ENCODE measurements at regions not wholly inside any gene's neighbourhood (a gene's known extent, or its start where the extent isn't known, plus 50 kb on each side); places are given as distances from the start of the nearest gene placed in this dataset.

DNA sequence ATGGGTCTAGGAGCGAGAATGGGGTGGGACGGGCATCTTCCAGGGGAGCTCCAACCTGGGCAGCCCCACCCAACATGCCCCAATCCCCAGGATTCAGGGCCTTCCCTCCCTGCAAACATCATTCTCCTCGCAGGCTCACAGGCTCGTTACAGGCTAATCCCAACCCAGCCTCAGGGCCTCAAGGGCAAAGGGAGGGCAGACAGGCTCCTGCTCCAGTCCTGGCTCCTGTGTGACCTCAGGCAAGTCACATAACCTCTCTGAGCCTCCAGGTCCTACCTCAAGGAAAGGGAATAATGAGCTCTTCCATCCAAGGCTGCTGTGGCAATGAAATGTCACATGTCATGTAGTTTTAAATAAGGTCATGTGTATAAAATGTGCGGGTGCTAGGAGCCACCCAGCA lies 186.5 kb upstream of the TNRC6C start:
- TF ChIP-seq, protein P1, sequence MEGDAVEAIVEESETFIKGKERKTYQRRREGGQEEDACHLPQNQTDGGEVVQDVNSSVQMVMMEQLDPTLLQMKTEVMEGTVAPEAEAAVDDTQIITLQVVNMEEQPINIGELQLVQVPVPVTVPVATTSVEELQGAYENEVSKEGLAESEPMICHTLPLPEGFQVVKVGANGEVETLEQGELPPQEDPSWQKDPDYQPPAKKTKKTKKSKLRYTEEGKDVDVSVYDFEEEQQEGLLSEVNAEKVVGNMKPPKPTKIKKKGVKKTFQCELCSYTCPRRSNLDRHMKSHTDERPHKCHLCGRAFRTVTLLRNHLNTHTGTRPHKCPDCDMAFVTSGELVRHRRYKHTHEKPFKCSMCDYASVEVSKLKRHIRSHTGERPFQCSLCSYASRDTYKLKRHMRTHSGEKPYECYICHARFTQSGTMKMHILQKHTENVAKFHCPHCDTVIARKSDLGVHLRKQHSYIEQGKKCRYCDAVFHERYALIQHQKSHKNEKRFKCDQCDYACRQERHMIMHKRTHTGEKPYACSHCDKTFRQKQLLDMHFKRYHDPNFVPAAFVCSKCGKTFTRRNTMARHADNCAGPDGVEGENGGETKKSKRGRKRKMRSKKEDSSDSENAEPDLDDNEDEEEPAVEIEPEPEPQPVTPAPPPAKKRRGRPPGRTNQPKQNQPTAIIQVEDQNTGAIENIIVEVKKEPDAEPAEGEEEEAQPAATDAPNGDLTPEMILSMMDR (IDR thresholded peaks at IDR 0.05) = no peak
- no peaks in the 10 kb centered on the region for H3K9me3 ChIP-seq
- no peak overlapping the region for H3K27ac ChIP-seq
- no peaks in the 10 kb centered on the region for H3K36me3 ChIP-seq
- H3K27me3 ChIP-seq = peaks cover 21% of the 10 kb centered on the region
- H3K4me1 ChIP-seq (ENCODE audit: control insufficient read depth in 1 of 2, insufficient read depth in 1 of 2, low read depth in 1 of 2, low read length in 1 of 2) = no peaks in the 10 kb centered on the region
- H3K4me3 ChIP-seq (ENCODE audit: low read depth in 1 of 2, low read length in 1 of 2) = no peak overlapping the region

DNA sequence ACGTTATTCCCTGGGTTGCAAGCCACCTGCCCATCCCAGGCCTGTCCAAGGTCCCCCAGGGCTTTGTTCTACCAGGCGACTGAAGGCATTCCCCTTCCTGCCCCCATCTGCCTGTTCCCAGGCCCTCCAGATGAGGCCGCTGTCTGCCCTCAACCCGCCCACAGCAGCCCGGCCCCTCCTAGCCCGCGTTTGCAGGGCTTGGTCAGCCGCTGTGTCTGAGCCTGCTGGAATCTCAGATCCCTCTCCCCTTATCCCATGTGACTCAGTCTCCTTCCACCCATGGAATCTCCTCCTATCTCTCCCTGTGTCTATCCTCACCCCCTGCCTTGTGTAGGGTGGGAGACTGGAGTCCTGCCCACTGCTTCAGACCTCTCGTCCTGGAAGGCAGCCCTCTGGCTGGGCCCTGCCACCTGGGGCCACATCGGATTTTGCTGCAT lies 186.0 kb upstream of the TNRC6C start:
- Histone ChIP-seq H3K36me3 (no peaks in the 10 kb centered on the region), H3K27me3 (peaks cover 21% of the 10 kb centered on the region), H3K27ac (no peak overlapping the region), H3K9me3 (no peaks in the 10 kb centered on the region), H3K4me1 (ENCODE audit: control insufficient read depth in 1 of 2, insufficient read depth in 1 of 2, low read depth in 1 of 2, low read length in 1 of 2) (no peaks in the 10 kb centered on the region), H3K4me3 (ENCODE audit: low read depth in 1 of 2, low read length in 1 of 2) (no peak overlapping the region)
- TF ChIP-seq, protein P1 (IDR thresholded peaks at IDR 0.05) = peak; percentile 56

DNA sequence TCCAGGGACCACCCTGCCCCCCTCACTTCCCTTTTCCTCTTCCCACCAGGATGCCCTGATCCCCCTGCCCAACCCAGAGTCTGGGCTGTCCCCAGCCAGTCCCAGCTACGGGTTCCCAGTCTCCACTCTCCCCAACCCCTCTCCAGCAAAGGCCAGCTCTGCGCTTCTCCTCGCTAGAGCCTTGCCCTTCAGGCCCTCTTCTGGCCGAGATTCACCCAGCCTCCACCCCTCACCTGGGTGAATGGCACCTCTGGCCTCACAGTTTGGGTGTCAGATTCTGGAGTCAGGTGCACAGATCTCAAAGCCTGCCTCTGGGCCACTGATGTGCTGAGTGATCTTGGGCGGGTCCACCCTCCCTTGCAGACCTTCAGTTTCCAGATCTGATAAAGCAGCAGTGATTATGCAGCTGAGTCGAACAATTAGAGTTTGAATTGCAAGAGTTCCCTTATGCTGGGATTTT lies 185.6 kb upstream of the TNRC6C start:
- Histone ChIP-seq H3K4me1 (ENCODE audit: control insufficient read depth in 1 of 2, insufficient read depth in 1 of 2, low read depth in 1 of 2, low read length in 1 of 2) (no peaks in the 10 kb centered on the region), H3K27me3 (peaks cover 21% of the 10 kb centered on the region)
- TF ChIP-seq, protein P1 (IDR thresholded peaks at IDR 0.05) = no peak

DNA sequence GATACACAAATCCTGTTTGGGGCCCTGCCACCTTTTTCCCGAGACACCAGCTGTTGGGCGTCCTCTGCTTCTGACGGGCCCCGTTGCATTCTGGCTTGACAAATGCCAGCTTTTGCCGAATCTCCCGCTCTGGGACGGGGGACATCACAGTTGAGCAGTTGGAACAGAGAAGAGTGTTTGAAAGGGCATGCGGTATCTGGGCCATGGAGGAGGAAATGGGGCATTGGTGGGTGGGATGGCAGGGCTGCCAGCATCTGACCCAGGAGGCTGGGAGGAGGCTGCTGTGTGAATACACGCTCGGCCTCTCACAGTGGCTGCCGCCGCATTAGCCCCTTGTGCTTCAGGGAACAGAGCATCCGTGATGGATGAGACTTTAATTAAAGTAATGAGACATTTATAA lies 184.3 kb upstream of the TNRC6C start:
- Histone ChIP-seq H3K9me3 (no peaks in the 10 kb centered on the region), H3K27me3 (peaks cover 21% of the 10 kb centered on the region), H3K4me1 (ENCODE audit: control insufficient read depth in 1 of 2, insufficient read depth in 1 of 2, low read depth in 1 of 2, low read length in 1 of 2) (no peaks in the 10 kb centered on the region), H3K27ac (no peak overlapping the region), H3K36me3 (no peaks in the 10 kb centered on the region), H3K4me3 (ENCODE audit: low read depth in 1 of 2, low read length in 1 of 2) (no peak overlapping the region)
- TF ChIP-seq, protein P1 (IDR thresholded peaks at IDR 0.05) = no peak

More for the DNA sequence above, 185.6 kb upstream of the TNRC6C start:
- Histone ChIP-seq H3K4me3 (ENCODE audit: low read depth in 1 of 2, low read length in 1 of 2) (no peak overlapping the region), H3K36me3 (no peaks in the 10 kb centered on the region), H3K27ac (no peak overlapping the region), H3K9me3 (no peaks in the 10 kb centered on the region)

DNA sequence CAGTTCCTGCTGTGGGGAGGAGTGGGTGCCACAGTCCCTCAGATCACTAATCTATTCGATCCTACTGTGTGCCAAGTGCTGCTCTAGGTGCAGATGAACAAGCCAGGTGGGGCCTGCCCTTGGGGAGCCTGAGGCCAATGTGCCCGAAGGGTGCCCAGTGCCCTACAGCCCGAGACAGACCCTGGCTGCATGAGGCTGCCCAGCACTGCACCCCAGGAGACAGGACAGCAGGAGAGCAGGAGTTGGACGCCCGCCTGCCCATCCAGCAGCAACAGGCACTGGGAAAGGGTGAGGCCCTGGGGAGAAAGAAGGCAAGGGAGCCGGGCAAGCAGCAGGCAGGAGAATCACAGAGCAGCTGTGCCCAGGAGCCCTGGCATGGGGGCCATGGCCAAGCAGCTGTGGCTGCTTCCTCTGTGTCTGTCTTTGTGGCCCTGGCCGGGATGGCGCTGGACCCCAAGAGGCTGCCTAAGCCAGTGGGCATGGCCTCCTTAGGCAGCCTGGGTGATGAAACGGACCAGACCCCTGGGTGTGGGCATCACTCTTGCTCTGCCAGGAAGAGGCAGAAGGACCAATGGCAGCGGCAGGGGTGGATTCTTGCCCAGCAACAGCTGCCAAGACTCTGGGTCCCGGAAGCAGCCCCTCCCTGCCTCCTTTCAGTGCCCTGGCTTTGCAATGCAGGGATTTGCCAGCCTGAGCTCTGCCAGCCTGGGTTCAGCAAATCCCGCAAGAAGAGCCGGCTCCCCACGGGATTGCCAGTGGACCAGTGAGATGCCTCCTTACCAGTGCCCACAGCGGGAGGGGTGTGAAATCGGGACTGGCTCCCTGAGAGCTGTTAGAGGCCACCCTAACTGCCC lies 179.6 kb upstream of the TNRC6C start:
- H3K27ac ChIP-seq = no peak overlapping the region
- no peaks in the 10 kb centered on the region for H3K36me3 ChIP-seq
- TF ChIP-seq, protein P1 (IDR thresholded peaks at IDR 0.05) = no peak
- H3K9me3 ChIP-seq = no peaks in the 10 kb centered on the region
- no peak overlapping the region for H3K4me3 ChIP-seq (ENCODE audit: low read depth in 1 of 2, low read length in 1 of 2)
- H3K4me1 ChIP-seq (ENCODE audit: control insufficient read depth in 1 of 2, insufficient read depth in 1 of 2, low read depth in 1 of 2, low read length in 1 of 2) = no peaks in the 10 kb centered on the region
- peaks cover 13% of the 10 kb centered on the region for H3K27me3 ChIP-seq

Measured in neutrophil (primary cell).